Activated gamma-delta T cell treated with anti-CD3 and anti-CD28 coated beads, Interleukin-2, amount 50 U/mL, for 16 hours (primary cell): ENCODE measurements at regions not wholly inside any gene's neighbourhood (a gene's known extent, or its start where the extent isn't known, plus 50 kb on each side); places are given as distances from the start of the nearest gene placed in this dataset.
"Not testable (repeated sequence)": the region's sequence is repeated elsewhere in the genome, so short reads cannot be mapped to it uniquely, and the experiment has no call there.

Experiments used
- DNase-seq: peaks from one replicate; pipeline ENCODE4 v3.0.0-alpha.2; 2020; ENCODE audit warnings: low read depth

GRCh38 chr5:100379254-100379858 lies 155.8 kb upstream of the FAM174A start:
- not testable (repeated sequence) for DNase-seq

GRCh38 chr5:100364757-100365478 lies 170.3 kb upstream of the FAM174A start:
- not testable (repeated sequence) for DNase-seq

GRCh38 chr5:100364343-100364742 lies 170.8 kb upstream of the FAM174A start:
- DNase-seq = not testable (repeated sequence)

GRCh38 chr5:100359998-100360397 lies 175.2 kb upstream of the FAM174A start:
- not testable (repeated sequence) for DNase-seq

- DNase-seq = not testable (repeated sequence)
Observed at GRCh38 chr5:100346269-100346668, 188.9 kb upstream of the FAM174A start.

GRCh38 chr5:100341485-100341884 lies 193.7 kb upstream of the FAM174A start:
- DNase-seq = not testable (repeated sequence)

GRCh38 chr5:100322483-100322882 lies 212.7 kb upstream of the FAM174A start:
- DNase-seq = no peak

- DNase-seq = no peak
Observed at GRCh38 chr5:100319885-100320284, 215.3 kb upstream of the FAM174A start.

- no peak for DNase-seq
Observed at GRCh38 chr5:100313657-100314056, 221.5 kb upstream of the FAM174A start.

GRCh38 chr5:100311806-100312205 lies 223.4 kb upstream of the FAM174A start:
- no peak for DNase-seq

GRCh38 chr5:100306000-100306399 lies 229.2 kb upstream of the FAM174A start:
- DNase-seq = no peak

- DNase-seq = no peak
Observed at GRCh38 chr5:100303216-100303615, 232.0 kb upstream of the FAM174A start.

GRCh38 chr5:100299261-100299660 lies 235.9 kb upstream of the FAM174A start:
- no peak for DNase-seq

GRCh38 chr5:100276071-100276470 lies 259.1 kb upstream of the FAM174A start:
- no peak for DNase-seq

GRCh38 chr5:100275631-100276030 lies 259.5 kb upstream of the FAM174A start:
- no peak for DNase-seq

GRCh38 chr5:100273846-100274580 lies 261.2 kb upstream of the FAM174A start:
- DNase-seq = no peak

- no peak for DNase-seq
Observed at GRCh38 chr5:100270023-100270771, 265.0 kb upstream of the FAM174A start.

GRCh38 chr5:100260968-100261367 lies 274.2 kb upstream of the FAM174A start:
- DNase-seq = no peak

GRCh38 chr5:100252944-100253343 lies 282.2 kb upstream of the FAM174A start:
- DNase-seq = no peak

- DNase-seq = no peak
Observed at GRCh38 chr5:100252037-100252436, 283.1 kb upstream of the FAM174A start.

GRCh38 chr5:100249884-100250269 lies 285.3 kb upstream of the FAM174A start:
- DNase-seq = no peak

GRCh38 chr5:100249211-100249883 lies 285.8 kb upstream of the FAM174A start:
- no peak for DNase-seq
